ENCODE measurements at regions not wholly inside any gene's neighbourhood (a gene's known extent, or its start where the extent isn't known, plus 50 kb on each side); places are given as distances from the start of the nearest gene placed in this dataset.
"Not testable (repeated sequence)": the region's sequence is repeated elsewhere in the genome, so short reads cannot be mapped to it uniquely, and the experiment has no call there.

DNA sequence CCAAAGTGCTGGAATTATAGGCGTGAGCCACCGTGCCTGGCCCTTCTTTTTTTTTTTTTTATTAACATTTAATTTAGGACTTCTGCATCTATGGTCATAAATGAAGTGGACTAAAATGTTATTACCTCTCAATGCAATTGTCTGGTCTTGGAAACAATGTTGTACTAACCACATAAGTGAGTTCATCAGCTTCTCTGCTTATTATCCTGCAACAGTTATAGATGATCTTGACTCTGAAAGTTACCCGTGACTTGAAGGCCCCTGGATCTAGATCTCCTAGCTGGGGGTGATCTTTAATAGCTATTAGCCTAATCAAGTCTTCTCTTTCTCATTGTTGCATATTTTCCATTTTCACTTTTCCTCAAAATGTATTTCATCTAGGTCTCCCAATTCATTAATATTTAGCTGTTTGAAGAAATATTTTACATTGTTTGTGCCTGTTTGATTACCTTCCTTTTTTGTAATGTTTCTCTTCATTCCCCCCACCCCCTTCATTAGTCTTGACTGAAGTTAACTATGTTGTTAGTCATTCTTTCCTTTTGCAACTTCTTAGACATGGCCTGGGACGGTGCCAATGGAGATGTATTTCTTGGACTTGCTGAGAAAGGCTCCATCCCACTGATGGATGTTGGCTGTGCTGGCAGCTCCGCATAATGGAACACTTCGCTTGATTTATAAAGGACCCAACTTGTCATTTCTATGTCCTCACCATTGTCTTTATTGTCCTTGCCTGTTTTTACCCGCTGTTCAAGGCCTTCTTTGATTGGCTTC lies 141.6 kb upstream of the RIOK3 start:
- DNase-seq = no peak

DNA sequence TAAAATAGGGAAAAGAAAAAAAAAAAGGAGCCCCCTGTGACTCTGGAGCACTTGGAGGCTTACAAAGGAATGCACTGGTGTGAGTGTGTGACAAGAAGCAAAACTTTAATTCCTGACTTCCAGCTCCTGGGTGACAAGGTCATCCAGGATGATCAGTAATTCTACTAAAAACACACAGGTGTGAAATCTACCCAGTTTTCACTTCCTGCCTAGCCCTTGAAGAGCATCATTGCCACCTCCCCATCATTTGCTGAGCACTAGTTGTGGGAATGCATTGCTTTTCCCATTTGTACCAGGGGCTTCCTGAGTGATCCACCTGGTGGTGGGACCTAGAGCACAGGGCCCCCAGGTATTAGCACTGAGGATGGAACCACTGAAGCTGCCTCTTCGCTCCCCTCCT lies 139.7 kb upstream of the RIOK3 start:
- DNase-seq = no peak

DNA sequence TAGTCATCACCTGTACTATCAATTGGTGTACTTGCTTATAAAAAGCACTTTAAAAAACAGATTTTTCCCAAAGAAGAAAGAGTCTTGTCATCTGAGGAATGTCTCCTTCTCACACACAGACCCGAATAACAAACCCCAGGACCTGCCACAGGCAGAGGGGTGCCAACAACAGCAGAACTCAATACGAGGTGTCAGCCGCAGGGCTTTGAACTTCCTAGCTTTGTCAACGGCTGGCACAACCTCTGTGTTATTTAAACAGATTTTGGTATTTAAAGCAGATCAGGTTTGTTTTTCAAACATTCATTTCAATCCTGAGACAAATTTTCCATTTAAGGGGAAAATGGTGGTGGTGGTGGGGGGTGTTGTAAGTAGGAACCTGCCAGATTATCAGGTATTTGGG lies 138.4 kb upstream of the RIOK3 start:
- no peak for DNase-seq

DNA sequence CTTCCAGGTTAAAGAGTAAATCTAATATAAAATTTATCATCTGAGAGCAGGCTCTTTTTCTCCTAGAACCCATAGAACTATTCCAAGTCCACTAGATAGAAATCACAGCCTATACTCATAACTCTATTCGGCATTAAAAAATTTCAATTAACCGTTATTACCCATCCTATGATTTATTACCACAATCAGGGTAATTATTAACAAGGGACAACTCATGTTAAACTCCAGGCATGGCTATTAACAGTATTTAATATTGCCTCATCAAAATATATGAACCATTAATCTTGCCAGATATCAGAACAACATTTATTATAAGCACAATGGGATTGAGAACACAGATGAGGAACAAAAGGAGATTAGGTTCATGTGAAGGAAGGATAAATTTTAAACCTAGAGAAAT lies 136.8 kb upstream of the RIOK3 start:
- DNase-seq = no peak

DNA sequence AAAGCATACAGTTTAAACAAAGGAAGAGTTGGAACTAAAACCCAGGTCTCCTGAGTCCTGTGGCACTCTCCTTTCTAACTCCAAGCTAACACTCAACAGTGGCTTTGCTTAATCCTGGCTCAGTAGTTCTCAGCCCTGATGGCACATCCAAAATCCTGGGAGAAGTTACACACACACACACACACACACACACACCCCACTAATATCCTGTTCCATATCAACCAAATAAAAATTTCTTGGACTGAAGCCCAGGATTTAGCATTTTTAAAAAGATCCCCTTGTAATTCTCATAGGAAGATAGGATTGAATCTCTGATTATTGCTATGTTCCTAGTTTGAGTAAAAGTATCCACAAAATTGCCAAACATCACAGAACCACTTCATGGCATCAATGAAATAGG lies 136.1 kb upstream of the RIOK3 start:
- no peak for DNase-seq

DNA sequence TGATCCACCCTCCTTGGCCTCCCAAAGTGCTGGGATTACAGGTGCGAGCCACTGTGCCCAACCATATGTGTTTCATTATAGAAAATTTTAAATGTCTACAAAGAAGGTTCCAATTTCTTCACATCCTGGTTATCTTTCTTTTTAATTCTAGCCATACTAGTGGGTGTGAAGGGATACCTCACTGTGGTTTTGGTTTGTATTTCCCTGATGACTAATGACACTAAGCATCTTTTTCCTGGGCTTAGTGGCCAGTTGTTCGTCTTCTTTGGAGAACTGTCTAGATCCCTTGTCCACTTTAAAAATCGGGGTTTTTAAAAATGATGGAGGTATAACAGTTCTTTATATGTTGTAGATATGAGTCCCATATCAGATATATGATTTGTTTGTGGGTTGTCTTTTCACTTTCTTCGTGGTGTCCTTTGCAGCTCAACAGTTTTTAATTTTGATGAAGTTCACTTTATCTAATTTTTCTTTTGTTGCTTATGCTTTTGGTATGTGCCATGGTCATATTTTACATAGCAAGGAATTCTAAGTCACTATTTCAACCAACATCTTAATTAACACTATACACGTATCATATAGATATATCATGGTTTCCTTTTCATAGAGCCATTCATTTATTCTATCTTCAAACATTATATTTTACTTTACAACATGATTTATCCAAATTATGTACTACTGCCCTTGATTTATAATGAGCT lies 135.0 kb upstream of the RIOK3 start:
- no peak for DNase-seq

DNA sequence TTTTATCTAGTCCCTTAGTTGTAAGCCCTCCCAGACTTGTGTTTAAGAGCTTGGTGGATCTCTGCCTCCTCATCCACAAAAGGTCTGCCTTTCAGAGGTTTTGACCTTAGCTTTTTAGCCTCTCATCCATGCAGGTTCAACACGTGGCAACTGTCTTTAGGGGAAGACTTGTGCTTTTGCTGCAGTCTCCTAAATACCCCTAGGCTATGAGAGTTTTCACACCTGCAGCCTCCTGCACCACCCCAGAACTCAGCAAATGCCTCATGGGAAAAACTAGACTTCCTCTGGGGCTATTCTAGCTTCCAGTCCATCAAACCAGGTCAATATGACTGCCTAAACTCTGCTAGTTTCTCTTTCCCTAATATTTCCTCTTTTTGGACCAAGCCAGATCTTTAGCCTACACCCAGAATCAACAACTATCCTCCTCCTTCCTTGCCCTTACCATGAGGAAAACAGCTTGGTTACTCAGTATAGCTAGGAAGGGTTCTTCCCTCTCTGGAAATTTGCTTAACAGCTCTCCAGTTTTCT lies 132.3 kb upstream of the RIOK3 start:
- DNase-seq = no peak

DNA sequence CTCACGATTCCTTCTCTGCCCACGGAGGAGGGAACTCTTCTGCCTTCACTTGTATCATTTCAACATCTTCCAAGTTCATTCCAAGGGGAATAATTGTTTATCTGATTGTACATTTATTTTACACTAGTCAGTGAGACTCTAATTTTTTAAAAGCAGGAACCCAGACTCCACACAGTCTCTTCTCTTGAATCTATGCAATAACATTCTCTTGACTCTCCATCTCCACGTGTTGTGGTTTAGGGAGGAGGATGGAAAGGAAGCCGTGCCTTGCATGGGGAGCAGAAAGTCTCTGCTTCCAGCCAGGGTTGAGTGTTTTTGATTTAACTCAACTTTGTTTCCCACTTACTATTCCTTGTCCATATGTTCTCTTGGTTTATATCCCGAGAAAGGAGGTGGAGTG lies 131.1 kb upstream of the RIOK3 start:
- no peak for DNase-seq

DNA sequence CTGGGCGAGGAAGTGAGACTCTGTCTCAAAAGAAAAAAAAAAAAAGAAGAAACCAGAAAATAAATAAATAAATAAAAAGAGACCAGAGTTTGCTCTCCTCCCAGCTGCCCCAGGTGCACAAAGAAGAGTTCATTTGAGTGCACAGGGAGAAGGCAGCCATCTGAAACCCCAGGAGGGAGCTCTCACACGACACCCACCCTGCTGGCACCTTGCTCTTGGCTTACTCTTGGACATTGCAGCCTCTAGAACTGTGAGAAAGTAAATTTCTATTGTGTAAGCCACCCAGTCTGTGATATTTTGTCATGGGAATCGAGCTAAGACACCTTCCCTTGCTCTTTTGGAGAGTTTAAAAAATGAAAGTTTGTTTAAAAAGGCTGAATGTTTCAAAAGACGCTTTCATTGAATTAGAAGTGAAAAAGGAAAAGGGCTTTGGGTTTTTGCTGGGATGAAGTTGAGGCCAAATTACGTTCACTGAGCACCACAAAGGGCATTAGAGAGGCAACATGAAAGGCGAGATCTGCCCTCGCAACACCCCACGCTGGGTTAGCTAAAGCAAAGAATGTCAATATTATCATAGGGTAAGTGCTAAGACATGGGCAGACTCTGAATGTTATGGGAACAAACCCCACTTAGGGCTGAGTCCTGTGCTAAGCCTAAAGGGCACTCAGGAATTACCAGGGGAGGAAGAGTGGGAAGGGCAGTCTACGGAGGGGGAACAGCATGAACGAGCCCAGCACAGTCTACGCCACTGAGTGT lies 128.9 kb upstream of the RIOK3 start:
- no peak for DNase-seq

DNA sequence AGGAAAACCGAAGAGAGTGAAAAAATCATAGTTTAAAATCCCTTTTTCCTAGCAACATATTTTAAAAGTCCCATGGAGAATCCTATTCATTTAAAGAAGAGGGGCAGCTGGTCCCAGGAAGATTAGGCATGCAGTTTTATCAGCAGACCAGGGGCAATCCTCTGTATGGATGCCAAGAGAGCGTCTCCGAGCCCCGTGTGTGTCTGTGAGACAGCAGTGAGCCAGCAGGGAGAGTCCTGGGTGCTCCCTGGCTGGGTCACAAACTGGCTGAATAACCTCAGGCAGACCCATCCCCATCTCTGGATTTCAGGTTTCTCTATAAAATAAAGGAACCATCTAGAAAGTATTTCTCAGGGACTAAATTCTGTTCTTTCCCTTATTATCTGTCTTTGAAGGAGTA lies 128.2 kb upstream of the RIOK3 start:
- DNase-seq = no peak

DNA sequence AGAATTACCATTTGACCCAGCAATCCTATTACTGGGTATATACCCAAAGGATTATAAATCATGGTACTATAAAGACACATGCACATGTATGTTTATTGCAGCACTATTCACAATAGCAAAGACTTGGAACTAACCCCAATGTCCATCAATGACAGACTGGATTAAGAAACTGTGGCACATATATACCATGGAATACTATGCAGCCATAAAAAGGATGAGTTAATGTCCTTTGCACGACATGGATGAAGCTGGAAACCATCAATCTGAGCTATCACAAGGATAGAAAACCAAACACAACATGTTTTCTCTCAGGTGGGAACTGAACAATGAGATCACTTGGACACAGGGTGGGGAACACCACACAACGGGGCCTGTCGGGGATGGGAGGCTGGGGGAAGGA lies 123.4 kb upstream of the RIOK3 start:
- not testable (repeated sequence) for DNase-seq

DNA sequence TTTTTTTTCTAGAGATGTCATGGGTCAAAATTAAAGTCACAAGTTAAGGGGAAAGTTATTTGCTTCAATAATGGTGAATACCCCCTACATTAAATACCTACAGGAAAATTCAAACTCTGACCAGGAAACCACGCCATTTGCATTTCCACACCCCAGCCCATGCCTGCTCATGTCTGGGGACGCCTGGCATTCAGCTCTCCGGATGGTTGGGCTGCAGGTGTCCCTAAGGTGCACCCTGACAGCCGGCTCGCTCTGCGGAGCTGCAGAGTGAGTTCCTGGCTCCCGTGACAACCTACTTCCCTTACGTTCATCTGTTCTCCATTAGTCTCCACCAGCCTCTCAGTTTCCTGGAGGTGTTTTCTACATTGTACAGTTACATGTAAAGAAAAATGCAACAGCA lies 122.7 kb upstream of the RIOK3 start:
- no peak for DNase-seq

DNA sequence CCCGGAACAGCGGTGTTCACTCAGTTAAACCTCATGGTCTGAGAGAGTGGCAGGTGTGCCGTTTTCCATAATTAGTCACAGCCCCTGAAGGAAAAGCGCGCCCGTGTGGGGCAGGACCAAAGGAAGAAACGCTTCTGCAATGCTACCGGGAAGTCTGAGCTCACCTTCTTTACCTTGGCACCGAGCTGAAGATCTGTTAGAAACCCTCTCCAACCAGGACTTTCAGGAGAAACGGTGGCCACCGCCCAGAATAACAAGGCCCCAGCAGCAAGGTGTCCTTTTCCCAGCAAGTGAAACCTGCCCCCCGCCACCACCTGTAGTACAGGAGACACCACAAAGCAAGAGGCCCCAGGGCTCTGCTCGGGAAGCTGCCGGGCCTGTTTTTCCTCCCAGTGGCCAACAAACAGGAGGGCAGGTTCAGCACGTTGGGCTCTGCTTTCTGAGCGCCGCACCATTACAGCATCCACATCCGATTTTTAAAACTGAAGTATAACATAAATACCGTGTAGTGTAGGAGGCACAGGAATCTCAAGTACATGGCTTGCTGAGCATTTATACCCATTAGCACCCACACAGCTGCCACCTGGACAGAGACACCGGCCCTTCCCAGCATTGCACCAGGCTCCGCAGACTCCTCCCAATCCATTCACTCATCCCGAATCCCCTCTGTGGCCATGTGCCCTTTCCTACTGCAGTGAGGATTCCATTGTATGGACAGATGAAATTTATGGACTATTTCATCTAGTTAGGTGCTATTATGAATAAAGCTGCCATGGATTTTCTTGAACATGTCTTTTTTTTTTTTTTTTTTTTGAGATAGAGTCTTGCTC lies 121.8 kb upstream of the RIOK3 start:
- DNase-seq = no peak

DNA sequence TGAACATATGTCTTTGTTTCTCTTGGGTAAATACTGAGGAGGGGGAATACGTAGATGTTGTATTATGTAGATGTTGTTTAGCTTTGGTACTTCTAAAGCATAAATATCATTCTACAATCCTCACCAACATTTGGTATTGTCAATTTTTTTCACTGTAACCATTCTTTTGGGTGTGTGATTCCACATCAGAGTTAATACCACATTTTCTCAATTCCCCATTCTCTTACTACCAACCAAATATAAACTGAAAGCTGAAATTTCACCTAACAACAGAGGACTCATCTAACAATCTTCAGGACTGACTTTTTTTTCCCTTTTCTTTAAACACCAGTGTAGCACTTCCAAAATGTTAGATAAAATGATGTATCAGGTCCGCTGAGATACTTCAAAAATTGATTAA lies 120.7 kb upstream of the RIOK3 start:
- DNase-seq = no peak

DNA sequence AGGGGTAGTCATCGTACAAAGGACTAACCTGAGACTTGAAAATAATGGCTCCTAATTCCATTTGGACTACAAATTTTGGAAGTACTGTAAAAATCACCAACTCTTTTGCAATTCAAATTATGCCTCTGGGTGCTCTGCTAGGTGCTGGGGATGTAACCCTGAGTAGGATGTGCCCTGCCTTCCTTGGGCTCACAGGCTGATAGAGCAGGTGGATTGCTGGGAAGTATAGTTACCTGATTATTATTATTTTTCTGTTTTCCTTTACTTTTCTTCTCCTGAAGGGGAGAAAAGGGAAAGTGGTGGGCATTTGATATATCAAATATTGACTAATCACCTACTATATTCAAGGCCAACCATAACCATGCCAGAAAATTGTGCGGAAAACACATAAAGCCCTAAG lies 119.3 kb upstream of the RIOK3 start:
- DNase-seq = no peak

DNA sequence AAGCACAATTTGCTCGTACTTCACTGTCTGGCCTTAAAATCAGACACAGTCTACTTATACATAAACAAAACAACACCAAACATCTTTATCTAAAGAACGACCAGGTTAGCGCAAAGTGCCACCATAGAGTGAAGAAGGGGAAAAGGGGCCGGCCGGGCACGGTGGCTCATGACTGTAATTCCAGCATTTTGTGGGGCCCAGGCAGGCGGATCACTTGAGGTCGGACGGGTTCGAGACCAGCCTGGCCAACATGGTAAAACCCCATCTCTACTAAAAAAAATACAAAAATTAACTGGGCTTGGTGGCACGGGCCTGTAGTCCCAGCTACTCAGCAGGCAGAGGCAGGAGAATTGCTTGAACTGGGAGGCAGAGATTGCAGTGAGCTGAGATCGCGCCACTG lies 118.5 kb upstream of the RIOK3 start:
- DNase-seq = no peak

DNA sequence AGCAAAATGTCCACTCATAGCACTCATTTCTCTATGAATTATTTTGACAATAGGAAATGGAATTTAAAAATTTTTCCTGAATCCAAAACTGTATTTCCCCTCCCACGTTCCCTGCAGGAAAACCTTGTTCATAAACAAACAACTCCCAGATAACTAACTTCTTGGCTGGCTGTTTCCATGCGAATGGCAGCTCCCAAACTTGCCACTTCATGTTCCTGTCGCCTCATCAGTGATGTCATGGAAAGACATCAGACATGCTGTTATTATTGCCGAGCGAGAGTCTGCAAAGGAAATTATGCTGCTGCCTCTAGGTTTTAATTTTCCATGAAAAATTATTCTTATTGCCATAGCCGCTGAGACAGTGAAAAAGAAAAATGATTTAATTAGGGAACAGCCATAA lies 117.0 kb upstream of the RIOK3 start:
- DNase-seq = no peak

DNA sequence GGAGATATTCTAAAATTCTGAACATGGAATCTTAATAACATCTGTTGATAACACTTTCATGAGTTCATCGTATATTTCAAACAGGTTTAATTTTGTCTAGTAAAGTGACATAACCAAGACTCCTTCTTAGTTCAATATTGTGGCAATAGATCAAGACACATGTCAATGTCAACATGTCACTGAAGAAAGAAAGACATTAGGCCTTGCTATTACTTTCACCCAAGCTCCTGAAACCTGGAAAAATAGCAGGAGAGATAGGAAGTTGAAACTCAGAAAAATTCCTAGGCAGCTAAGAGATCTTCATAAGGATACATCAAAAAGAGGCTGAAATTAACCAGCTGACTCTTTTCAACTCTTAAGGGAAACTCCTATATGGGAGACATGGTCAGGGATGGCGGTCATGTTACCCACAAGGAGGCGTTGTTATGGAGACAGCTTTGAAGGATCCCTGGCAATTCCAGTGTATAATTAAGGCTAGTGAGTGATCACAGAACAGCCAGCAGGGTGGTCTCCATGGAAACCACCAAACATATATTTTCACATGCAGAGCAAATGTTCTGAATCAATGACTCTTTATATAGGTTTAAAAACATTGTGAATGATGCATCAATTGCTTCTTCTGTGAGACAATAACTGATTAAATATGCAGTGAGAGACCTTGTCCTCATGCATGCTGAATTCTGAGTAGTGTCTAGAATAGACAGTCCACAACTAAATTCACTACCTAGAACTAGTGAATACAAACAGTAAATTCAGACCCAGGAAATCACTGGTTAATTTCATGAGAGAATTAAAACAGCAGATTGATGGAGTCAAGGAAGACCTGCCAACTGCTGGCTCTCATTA lies 115.3 kb upstream of the RIOK3 start:
- no peak for DNase-seq

DNA sequence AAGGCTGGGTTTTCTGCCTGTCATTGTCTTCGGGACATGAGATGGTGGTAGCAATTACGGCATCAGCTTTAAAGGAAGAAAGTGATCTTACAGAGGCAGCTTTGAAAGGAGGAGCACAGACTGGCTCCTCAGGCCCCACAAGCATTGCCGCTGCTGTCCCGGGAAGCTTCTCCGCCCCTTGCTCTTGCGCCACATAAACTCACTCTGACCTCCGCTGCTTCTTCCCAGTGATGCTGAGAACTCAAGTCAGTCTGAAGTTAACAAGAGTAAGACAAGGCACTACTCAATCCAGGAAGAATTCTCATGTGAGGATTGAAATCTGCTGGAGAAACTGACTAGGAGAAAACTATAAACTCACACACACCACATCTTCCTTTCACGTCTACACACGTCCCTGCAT lies 112.4 kb upstream of the RIOK3 start:
- DNase-seq = no peak

DNA sequence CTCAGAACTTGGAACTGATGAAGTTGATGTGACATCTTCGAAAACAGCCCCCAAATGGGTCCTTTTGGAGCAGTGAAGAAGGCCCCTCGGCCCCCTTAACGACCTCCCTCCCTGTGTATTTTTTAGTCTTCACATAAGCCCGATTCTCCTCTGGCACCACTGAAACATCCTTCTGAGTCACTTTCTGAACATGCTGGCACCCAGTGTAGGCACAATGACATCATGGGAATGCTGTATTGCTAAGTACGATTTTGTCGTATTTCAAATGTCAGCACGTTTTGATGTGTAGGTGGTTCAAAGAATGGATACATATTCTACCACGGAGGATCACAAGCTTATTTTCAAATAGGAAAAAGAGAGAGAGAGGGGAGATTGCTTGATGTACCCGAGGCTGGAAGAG lies 111.7 kb upstream of the RIOK3 start:
- DNase-seq = no peak

DNA sequence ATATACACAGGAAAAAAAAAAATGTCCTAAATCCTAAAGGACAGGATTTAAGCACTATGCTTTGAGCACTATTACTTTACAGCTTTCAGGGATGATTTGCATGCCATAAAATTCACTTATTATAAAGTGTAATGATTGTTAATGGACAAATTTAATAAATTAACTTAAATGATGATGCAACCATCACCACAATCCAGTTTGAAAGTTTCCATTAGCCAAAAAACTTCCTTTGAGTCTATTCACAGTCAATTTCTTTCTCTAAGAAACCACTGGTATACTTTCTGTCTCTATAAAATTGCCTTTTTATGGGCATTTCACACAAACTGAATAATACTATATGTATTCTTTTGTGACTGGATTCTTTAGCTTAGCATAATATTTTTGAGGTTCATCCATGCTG lies 111.1 kb upstream of the RIOK3 start:
- no peak for DNase-seq

DNA sequence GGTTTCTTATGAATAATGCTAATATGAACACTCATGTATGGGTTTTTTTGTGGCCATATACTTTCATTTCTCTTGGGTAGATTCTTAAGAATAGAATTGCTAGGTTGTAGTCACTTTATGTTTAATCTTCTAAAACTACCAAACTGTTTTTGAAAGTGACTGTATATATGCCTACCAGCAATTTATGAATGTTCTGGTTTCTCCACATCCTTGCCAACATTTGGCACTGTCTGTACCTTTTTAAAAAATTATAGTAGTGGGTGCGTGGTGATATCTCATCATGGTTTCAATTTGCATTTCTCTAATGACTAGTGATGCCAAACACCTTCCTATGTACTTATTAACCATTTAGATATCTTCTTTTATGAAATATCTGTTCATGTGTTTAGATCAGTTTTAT lies 110.6 kb upstream of the RIOK3 start:
- no peak for DNase-seq
